NCI-H2029 (cell line): ENCODE measurements at regions not wholly inside any gene's neighbourhood (a gene's known extent, or its start where the extent isn't known, plus 50 kb on each side); places are given as distances from the start of the nearest gene placed in this dataset.
A peak's percentile ranks its signal among the peaks of the same experiment; 100 is the strongest.

Experiments
- DNase-seq: peaks from one replicate; lab custom pipeline; 2025; lab: John Stamatoyannopoulos, UW

DNA sequence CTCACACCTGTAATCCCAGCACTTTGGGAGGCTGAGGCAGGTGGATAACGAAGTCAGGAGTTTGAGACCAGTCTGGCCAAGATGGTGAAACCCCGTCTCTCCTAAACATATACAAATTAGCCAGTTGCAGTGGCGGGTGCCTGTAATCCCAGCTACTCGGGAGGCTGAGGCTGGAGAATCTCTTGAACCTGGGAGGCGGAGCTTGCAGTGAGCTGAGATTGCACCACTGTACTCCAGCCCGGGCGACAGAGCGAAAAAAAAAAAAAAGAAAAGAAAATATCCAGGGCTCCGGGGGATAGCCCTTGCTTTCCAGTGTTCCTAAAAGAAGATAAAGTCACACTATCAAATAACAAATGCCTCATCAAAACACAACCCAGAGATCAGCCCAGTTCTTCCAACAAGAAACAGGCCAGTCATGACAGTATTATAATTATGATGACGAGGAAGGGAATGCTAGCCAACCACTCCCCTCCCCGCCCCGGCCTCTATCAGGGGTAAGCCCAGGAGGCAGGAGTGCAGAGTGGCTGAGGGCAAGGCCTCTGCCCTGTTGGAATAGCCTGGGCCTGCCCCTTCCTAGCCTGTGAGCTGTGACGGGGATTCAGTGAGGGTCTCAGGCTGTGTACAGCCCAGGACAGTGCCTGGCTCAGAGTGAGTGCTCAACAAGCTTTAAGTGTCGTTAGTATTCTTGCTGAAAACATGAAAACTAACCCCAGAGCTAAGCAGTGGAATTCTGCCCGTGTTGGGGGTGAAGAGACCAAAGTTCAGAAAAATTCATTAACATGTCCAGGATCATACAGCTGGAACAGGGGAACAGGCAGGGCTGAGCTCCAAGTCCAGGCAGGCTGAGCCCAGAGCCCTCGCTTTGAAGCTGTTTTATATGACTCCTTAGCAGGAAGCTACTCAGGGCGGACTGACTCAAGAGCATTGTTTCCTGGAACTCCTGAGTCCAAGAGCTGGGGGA, 54.3 kb downstream of the FAM241B start:
- no peak for DNase-seq

DNA sequence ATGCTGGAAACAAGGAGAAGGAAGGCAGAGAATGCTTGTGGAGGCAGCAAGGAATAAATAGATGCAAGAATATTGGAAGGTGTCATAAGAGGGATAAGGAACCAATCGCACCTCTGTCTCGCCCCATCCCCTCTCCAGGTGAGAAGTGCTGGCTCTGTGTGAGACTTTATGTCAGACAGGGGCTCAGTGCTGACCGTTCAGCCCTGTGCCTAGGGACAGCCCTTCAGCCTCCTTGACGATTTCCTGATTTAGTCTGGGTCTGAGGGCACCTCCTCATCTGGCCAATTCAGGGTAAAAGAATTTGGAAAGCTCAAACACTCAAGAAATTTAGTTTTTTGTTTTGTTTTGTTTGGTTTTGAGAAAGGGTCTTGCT, 54.9 kb downstream of the FAM241B start:
- no peak for DNase-seq

- no peak for DNase-seq
Observed at GRCh38 chr10:69685426-69685801, 55.4 kb downstream of the FAM241B start.

DNA sequence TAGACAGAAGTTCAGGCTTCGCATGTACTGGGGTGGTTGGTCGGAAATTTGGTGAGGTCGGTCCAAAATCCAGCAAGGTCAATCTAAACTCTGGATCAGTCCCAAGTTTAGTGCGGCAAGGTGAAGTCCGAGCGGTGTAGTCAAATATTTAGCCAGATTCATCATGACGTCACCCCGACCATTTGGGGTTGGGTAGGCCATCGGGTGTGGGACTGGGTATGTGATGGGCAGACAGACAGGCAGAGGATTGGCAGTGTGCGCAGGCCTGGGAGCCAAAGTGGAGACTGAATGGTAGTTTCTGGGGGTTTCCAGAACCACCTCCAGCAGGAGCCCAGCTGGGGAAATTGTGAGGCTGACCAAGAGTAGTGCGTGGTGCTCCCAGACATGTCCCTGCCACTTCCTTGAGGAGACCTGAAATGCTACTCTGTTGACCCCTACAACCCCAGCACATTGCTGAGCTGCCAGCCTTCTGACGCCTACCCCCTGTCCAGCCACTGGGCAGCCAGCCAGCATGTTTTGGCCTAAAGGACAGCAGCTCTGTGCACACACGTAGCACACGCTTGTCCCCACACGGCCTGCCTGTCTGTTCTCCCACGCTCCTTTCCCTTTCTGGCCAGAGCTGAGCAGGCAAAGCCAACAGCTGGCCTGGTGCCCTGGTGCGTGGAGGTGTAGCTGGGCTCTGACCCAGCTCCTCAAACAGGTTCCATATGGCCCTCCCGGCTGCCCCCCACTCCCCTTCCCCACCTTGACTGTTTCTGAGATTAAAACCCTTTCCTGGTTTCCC, 55.9 kb downstream of the FAM241B start:
- no peak for DNase-seq

DNA sequence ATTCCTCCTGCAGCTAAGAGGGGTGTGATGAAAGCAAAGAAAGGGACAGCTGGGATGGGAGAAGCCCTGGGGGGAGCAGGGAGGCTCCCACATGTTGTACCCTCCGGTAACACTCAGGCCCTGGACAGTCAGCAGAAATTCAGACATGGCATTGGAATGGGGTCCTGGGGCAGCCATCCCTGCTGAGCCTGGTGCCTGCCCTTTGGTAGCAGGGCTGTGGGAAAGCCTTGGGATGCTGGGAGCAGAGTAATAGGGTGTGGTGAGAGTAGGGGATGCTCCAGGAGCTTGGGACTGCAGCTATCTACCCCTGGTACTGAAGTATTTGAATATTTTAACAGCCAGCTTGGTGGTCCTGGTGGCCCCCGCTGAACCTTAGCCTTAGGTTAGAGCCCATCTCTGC, 56.8 kb downstream of the FAM241B start:
- no peak for DNase-seq

GRCh38 chr10:69687426-69687825, 57.4 kb downstream of the FAM241B start:
- DNase-seq, result no peak

DNA sequence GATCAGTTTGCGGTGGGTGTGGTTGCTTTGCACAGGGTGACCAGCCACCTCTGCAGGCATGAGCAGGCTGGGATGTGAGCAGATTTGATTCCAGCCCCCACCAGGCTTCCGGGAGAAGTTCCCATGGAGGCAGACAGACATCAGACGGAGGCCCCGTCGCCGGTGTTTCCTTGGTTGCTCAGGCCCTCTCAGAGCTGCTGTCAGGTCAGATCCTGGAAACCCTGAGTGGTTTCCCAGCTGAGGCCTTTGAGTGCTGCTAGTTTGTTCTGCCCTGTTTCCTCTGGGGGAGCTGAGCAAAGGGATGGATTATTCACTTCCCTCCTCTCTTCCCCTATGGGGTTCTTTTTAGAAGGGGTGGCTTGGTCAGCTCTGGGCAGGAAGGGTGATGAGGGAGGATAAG, 62.2 kb downstream of the FAM241B start:
- no peak for DNase-seq

- no peak for DNase-seq
Observed at GRCh38 chr10:69692891-69693290, 62.8 kb downstream of the FAM241B start.

GRCh38 chr10:69693886-69694285, 63.8 kb downstream of the FAM241B start:
- no peak for DNase-seq

GRCh38 chr10:69696073-69696731, 66.2 kb downstream of the FAM241B start:
- DNase-seq, result peak; percentile 8

DNA sequence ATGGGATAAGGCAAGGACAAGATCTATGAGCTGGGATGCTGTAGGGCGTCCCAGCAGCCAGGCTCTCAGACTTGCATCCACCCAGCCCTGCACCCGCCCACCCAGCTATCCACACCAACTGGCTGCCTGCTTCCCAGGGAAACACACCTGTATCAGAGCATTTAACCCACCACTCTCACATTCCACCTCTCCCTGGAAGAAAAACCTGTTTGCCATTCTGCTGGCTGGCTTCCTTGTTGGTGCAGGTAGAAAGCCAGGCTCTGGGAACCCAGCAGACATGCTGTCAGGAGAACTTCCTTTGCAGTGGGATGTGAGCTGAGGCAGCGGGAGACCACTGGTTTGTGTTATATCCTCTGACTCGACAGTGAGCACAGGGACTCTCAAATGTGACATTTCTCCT, 67.0 kb downstream of the FAM241B start:
- DNase-seq, result no peak

GRCh38 chr10:69703256-69703655, 73.2 kb downstream of the FAM241B start:
- DNase-seq, result no peak

DNA sequence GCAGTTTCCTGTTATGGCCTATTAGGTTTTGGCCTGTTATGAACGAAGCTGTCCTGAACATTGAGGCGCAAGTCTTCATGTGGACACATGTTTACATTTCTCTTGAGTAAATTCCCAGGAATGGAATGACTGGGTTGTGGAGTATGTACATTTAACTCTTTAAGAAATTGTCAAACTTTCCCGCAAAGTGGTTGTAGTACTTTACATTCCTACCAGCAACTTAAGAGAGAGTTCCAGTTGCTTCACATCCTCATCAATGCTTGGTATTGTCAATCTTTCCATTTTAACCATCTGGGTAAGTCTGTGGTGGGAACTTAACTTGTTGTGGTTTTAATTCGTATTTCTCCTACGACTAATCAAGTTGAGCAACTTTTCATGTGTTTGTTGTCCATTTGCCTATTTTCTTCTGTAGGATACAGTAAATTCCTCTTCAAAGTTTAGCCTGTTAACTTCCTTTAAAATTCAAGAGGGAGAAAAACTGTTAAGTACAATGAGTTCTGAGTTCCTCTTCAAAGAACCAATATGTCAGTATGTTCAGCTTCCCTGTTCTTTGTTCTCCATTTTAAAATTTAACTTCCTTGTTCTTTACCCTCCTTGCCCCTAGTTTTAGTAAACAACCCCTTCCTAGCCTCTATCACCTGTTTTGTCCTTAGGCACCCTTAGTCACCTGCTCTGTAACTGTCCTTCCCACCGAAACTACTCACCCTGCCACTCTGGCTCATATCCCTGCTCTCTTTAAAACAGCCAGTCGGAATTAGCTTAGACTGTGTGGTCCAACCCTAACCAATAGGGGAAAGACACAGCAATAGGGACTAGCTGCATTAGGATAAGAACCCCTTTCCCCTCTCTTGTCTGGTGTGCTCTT, 74.0 kb downstream of the FAM241B start:
- DNase-seq, result no peak

GRCh38 chr10:69709366-69709941, 79.4 kb downstream of the FAM241B start:
- no peak for DNase-seq

GRCh38 chr10:69710008-69710888, 80.2 kb downstream of the FAM241B start:
- DNase-seq, result no peak

GRCh38 chr10:69712342-69712741, 82.3 kb downstream of the FAM241B start:
- no peak for DNase-seq

DNA sequence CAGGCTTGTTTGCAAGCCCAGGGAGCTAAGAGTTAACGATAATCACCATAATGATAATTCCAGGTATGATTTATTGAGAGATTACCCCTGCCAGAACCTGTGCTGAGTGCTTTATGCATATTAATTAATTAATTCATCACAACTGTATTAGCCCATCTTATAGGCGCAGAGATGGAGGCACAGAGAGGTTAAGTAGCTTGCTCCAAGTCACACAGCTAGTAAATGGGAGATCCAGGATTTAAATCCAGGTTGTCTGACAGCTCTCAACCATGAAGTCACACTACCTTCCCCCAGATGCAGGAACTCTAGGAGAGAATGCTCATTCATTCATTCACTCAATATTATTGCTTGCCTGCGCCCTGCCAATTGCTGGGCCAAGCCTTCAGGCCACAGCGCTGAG, 84.5 kb downstream of the FAM241B start:
- no peak for DNase-seq

DNA sequence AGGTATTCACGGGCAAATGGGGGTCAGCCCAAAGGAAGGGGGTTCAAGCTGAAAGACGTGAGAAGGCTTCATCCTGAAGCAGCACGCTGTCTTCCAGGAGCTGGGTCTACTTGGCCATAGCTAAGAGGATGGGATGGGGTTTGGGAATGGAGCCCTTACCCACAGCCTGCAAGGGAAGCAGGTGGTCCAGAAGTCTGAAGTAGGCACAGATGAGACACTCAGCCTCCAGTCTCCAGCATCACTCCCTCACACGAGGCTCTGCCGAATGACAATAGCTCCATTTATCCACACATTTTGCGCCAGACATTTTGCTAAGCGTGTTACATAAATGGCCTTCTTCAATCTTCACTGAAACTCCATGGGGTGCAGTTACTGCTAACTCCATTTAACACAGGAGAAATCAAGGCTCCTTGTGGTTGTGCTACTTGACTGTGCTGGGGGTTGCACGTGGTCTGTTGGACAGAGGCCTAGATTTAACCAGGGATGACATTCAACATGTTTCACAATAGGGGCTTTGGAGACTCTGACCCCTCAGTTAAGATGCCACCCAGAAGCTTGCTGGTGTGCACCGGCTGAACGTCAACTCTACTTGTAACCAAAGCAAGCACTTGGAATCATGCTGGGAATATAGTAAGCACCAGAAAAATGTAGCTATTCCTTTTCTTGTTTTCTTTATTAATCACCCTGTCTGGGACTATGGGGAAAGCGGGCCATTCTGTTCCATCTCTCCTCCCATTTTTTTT, 85.3 kb downstream of the FAM241B start:
- no peak for DNase-seq

DNA sequence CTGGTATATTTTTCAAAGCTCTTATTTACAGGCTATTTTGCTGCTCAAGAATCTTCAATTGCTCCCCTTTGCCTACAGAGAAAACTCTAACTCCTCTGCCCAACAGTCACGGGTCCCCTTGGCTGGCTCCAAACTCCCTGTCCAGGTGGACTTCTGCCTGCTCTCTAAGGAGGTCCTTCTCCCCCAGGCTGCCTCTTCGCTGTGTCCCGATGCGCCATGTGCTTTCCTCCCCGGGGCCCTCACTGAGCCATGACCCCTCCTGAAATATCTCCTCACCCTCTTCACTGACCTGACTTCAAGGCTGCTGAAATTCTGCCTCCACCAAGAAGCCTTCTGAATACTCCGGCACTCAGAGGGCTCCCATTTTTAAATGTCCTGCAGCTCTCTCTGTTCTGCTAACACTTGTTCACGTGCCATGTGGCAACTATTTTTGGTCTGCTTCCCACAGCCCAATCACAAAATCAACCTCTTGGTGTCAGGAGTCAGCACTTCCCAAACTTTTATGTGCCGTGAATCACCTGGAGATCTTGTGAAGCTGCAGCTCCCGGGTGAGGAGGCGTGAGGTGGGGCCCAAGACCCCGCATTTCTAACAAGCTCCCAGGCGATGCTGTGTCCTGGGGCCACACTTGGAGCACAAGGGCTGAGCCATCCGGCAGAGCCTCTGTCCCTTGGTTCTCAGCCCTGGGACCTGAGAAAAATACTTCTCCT, 85.7 kb upstream of the COL13A1 start:
- no peak for DNase-seq
